GM12892 (cell line): ENCODE measurements at regions not wholly inside any gene's neighbourhood (a gene's known extent, or its start where the extent isn't known, plus 50 kb on each side); places are given as distances from the start of the nearest gene placed in this dataset.

Experiments used
- POLR2A ChIP-seq: IDR thresholded peaks from 2 replicates; pipeline ENCODE4 v1.6.1; 2011; ENCODE audit warnings: low read depth, low read length, control low read depth
- POLR2AphosphoS5 ChIP-seq: IDR thresholded peaks from 2 replicates; pipeline ENCODE4 v1.6.1; 2011; ENCODE audit warnings: low read depth, low read length, control low read depth

- TF ChIP-seq POLR2AphosphoS5, result no peak
- no peak for TF ChIP-seq POLR2A
Measured at GRCh38 chr6:134516582-134516981, 198.7 kb upstream of the SGK1 start.
